Natural killer cell (primary cell): ENCODE measurements at regions not wholly inside any gene's neighbourhood (a gene's known extent, or its start where the extent isn't known, plus 50 kb on each side); places are given as distances from the start of the nearest gene placed in this dataset.

Source experiments
- ATAC-seq, 3 donors: fragments of 150-1000 bp in 2 of 3; fragments of 200-7000 bp in 1 of 3; cut with Tn5 transposase; 1 replicate in 1 of 3; 2 replicates in 2 of 3; pipeline ENCODE4 v1.10.0; 2021; ENCODE audit warnings: mild to moderate bottlenecking in 2 of 3, moderate library complexity in 2 of 3
- DNase-seq, 2 donors: peaks; one replicate each; pipeline versions ENCODE4 v3.0.0 to v3.0.0-alpha.2; 2013 to 2021; ENCODE audit warnings: mixed read lengths in 1 of 2
- H3K27ac ChIP-seq: one replicate; pipeline ENCODE4 v1.5.1; 2013; ENCODE audit warnings: mild to moderate bottlenecking, low read length
- H3K27me3 ChIP-seq: one replicate; pipeline ENCODE4 v1.6.1; 2013; ENCODE audit warnings: low read length; ENCODE audit not compliant: control insufficient read depth, insufficient read depth
- H3K36me3 ChIP-seq: one replicate; pipeline ENCODE4 v1.6.1; 2013; ENCODE audit warnings: low read length; ENCODE audit not compliant: control insufficient read depth, insufficient read depth
- H3K4me1 ChIP-seq: one replicate; pipeline ENCODE4 v1.6.1; 2013; ENCODE audit warnings: low read length; ENCODE audit not compliant: control insufficient read depth, insufficient read depth
- H3K4me3 ChIP-seq: one replicate; pipeline ENCODE4 v1.5.1; 2013; ENCODE audit warnings: low read length
- H3K9me3 ChIP-seq: one replicate; pipeline ENCODE4 v1.6.1; 2013; ENCODE audit warnings: low read length; ENCODE audit not compliant: control insufficient read depth, insufficient read depth
- H3K27ac Mint-ChIP-seq, 2 donors: one replicate each; pipeline ENCODE4 v1.8.0; 2022; ENCODE audit warnings: mild to moderate bottlenecking in 2 of 2, mixed read lengths in 2 of 2, moderate library complexity in 1 of 2
- H3K27me3 Mint-ChIP-seq, 2 donors: one replicate each; pipeline ENCODE4 v1.8.0; 2022; ENCODE audit warnings: low read depth in 2 of 2, mixed read lengths in 2 of 2
- H3K36me3 Mint-ChIP-seq: one replicate; pipeline ENCODE4 v1.8.0; 2022; ENCODE audit warnings: mixed read lengths
- H3K4me1 Mint-ChIP-seq, 2 donors: one replicate each; pipeline ENCODE4 v1.8.0; 2022; ENCODE audit warnings: mixed read lengths in 2 of 2
- H3K4me3 Mint-ChIP-seq: one replicate; pipeline ENCODE4 v1.8.0; 2022; ENCODE audit warnings: mild to moderate bottlenecking, moderate library complexity, mixed read lengths
- H3K9me3 Mint-ChIP-seq, 2 donors: one replicate each; pipeline ENCODE4 v1.8.0; 2022; ENCODE audit warnings: mixed read lengths in 2 of 2
- WGBS: methylation state at CpG from one replicate; pipeline ENCODE4 v1.1.7; 2013; ENCODE audit warnings: missing lambda C conversion rate; ENCODE audit not compliant: insufficient coverage; 5-methylcytosine and 5-hydroxymethylcytosine counted together
- intact Hi-C: fragments of 100-400 bp; cut with micrococcal nuclease; formaldehyde crosslinking; loops from one replicate; pipeline ENCODE4 v1.14.2; 2022
- TF ChIP-seq, protein P1 (sequence below): fragments of 200-600 bp; IDR thresholded peaks from one replicate; pipeline ENCODE4 v1.8.0; 2022; ENCODE audit warnings: antibody characterized with exemption

DNA sequence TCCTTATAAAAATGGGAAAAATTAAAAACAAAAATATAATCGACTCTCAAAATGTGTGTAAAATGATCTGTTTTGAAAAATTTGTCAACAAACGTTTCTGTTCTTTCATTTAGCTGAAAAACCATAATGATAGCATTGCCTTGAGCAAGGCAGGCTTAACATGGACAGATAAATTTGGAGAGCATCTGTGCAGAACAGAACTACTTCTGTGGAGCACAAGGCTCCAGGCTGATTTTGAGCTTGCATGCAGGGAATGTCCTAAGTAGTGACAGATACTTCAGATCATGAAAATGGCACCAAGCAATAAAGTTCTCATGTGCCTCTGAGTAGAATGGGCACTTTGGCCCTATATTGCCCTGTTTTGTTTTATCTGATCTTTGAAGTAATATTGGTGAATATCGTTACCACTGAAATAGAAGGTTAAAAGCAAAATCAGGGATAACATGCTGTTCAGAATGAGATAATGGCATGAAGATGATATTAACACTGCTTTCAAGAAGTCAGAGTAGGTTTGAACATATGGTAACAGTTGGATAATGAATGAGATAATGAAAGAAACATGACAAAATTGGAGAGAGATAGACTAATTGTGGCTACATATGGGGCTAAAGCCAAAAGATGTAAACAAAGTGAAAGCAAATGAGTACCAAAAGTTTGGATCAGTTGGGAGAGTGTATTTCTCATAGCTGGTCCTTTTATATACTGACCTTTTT lies 730.5 kb upstream of the CCDC179 start:
- Mint-ChIP-seq H3K4me1 (peaks cover 0 to 6% of the 10 kb centered on the region in 2 donors), H3K36me3 (no peaks in the 10 kb centered on the region), H3K9me3 (peaks cover 0 to 5% of the 10 kb centered on the region in 2 donors), H3K27me3 (peaks cover 0 to 9% of the 10 kb centered on the region in 2 donors), H3K4me3 (no peak overlapping the region), H3K27ac (no peak overlapping the region)
- no peaks in the 10 kb centered on the region for H3K27me3 ChIP-seq
- no peak overlapping the region for H3K27ac ChIP-seq
- TF ChIP-seq, protein P1, sequence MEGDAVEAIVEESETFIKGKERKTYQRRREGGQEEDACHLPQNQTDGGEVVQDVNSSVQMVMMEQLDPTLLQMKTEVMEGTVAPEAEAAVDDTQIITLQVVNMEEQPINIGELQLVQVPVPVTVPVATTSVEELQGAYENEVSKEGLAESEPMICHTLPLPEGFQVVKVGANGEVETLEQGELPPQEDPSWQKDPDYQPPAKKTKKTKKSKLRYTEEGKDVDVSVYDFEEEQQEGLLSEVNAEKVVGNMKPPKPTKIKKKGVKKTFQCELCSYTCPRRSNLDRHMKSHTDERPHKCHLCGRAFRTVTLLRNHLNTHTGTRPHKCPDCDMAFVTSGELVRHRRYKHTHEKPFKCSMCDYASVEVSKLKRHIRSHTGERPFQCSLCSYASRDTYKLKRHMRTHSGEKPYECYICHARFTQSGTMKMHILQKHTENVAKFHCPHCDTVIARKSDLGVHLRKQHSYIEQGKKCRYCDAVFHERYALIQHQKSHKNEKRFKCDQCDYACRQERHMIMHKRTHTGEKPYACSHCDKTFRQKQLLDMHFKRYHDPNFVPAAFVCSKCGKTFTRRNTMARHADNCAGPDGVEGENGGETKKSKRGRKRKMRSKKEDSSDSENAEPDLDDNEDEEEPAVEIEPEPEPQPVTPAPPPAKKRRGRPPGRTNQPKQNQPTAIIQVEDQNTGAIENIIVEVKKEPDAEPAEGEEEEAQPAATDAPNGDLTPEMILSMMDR, result no peak
- DNase-seq (no peak), ATAC-seq (no peak)
- WGBS, result 75% methylated on average over 3 of the region's 3 CpGs
- H3K4me1 ChIP-seq, result no peaks in the 10 kb centered on the region
- H3K9me3 ChIP-seq, result no peaks in the 10 kb centered on the region
- no peaks in the 10 kb centered on the region for H3K36me3 ChIP-seq
- H3K4me3 ChIP-seq, result no peak overlapping the region
- intact Hi-C loops, result no loop called here

DNA sequence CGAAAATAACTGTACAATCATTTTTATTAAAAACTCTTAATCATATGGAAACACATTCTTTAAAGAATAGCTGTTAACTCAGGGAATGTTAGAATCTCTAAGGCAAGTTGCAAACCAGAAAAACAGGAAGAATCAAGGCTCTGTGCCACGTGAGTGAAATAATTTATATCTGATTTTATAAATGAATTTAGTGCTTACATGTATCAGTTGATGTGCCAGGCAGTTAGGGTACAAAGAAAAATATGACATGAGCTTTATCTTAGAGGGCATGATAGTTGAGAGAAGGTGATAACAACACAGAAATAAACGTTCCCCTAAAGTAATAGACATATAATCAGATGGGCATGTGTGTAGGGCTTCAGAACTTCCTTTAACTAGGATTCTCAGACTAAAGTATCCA lies 734.5 kb upstream of the CCDC179 start:
- ATAC-seq (no peak), DNase-seq (no peak)
- no peak overlapping the region for H3K27ac ChIP-seq
- Mint-ChIP-seq H3K4me3 (no peak overlapping the region), H3K36me3 (no peaks in the 10 kb centered on the region), H3K4me1 (no peaks in the 10 kb centered on the region), H3K27me3 (no peaks in the 10 kb centered on the region), H3K9me3 (no peaks in the 10 kb centered on the region), H3K27ac (no peak overlapping the region)
- intact Hi-C loops, result no loop called here
- H3K4me1 ChIP-seq, result no peaks in the 10 kb centered on the region
- H3K9me3 ChIP-seq, result no peaks in the 10 kb centered on the region
- WGBS, result 29% methylated on average over 1 of the region's 3 CpGs
- H3K27me3 ChIP-seq, result no peaks in the 10 kb centered on the region
- H3K36me3 ChIP-seq, result no peaks in the 10 kb centered on the region
- TF ChIP-seq, protein P1, result no peak
- H3K4me3 ChIP-seq, result no peak overlapping the region

DNA sequence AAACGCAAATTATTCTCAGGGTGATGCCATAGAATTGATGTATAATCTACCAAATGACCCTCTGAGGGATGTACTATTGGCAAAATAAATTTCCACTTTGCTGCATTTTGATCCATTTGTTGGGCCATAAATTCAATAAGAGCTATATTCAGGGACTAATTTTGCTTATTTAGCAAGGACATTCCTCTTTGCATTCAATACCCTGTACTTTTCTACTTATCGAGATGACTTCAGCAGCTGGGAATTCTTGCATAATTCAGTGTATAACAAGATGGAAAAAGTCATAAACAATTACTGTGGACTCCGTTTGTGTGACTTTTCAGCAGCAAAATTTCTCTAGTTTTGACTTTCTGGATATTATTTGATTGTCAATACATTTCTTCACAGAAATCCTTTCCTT lies 744.7 kb upstream of the CCDC179 start:
- TF ChIP-seq, protein P1, result no peak
- intact Hi-C loops, result no loop called here

DNA sequence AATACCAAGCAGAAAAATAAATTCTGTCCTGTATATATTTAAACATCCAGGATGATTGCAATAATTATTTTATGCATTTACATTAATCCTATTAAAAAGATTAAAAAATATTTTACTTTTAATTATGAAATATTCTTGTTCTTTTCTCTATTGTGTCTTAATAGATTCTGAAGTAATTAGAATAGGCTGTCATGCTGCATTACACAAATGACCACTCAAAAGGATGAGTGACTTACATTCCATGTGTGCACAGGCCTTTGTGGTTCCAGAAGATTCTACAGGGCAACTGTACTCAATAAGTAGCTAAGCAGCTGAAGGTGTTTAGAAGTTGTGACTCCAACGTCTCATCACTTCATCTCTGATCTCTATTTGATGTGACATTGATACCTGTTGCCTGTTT lies 745.9 kb upstream of the CCDC179 start:
- Histone ChIP-seq H3K4me1 (no peaks in the 10 kb centered on the region), H3K9me3 (no peaks in the 10 kb centered on the region), H3K4me3 (no peak overlapping the region), H3K27ac (no peak overlapping the region), H3K36me3 (no peaks in the 10 kb centered on the region), H3K27me3 (no peaks in the 10 kb centered on the region)
- TF ChIP-seq, protein P1, result no peak
- ATAC-seq (no peak), DNase-seq (no peak)
- Mint-ChIP-seq H3K36me3 (no peaks in the 10 kb centered on the region), H3K4me3 (no peak overlapping the region), H3K27me3 (peaks cover 0 to 4% of the 10 kb centered on the region in 2 donors), H3K9me3 (peaks cover 0 to 1% of the 10 kb centered on the region in 2 donors), H3K27ac (no peak overlapping the region), H3K4me1 (no peaks in the 10 kb centered on the region)
- WGBS, result 71% methylated on average over 1 of the region's 1 CpG
- intact Hi-C loops, result no loop called here

More for the DNA sequence above, 744.7 kb upstream of the CCDC179 start:
- no peaks in the 10 kb centered on the region for H3K36me3 ChIP-seq
- H3K4me1 Mint-ChIP-seq, result no peaks in the 10 kb centered on the region
- no peak overlapping the region for H3K4me3 Mint-ChIP-seq
- H3K9me3 Mint-ChIP-seq, result peaks cover 0 to 2% of the 10 kb centered on the region in 2 donors
- H3K27ac Mint-ChIP-seq, result no peak overlapping the region
- no peaks in the 10 kb centered on the region for H3K9me3 ChIP-seq
- no peaks in the 10 kb centered on the region for H3K36me3 Mint-ChIP-seq
- DNase-seq, result no peak
- H3K27me3 Mint-ChIP-seq, result peaks cover 0 to 4% of the 10 kb centered on the region in 2 donors
- H3K27me3 ChIP-seq, result no peaks in the 10 kb centered on the region
- no peak overlapping the region for H3K27ac ChIP-seq
- ATAC-seq, result no peak
- H3K4me3 ChIP-seq, result no peak overlapping the region
- WGBS, result 94% methylated on average over 2 of the region's 3 CpGs
- no peaks in the 10 kb centered on the region for H3K4me1 ChIP-seq
